C4-2B (cell line): ENCODE measurements at regions not wholly inside any gene's neighbourhood (a gene's known extent, or its start where the extent isn't known, plus 50 kb on each side); places are given as distances from the start of the nearest gene placed in this dataset.

ENCODE experiments used
- H3K27ac ChIP-seq: fragments of 450-650 bp; 2 replicates; pipeline ENCODE4 v1.5.1; 2017
- CTCF ChIP-seq: fragments of 450-650 bp; conservative IDR thresholded peaks from 2 replicates; pipeline ENCODE4 v1.5.1; 2017; ENCODE audit warnings: mild to moderate bottlenecking
- ZFX ChIP-seq: fragments of 450-650 bp; IDR thresholded peaks from 2 replicates; pipeline ENCODE4 v1.6.1; 2017

- peak overlapping the region; percentile 60 for H3K27ac ChIP-seq
- no peak for TF ChIP-seq ZFX
- TF ChIP-seq CTCF: no peak
Measured at GRCh38 chr2:183991968-183992367, 606.4 kb upstream of the ZNF804A start.

GRCh38 chr2:183993052-183993451 is 605.3 kb upstream of the ZNF804A start:
- peak overlapping the region; percentile 35 for H3K27ac ChIP-seq
- no peak for TF ChIP-seq CTCF
- TF ChIP-seq ZFX: no peak

- no peak overlapping the region for H3K27ac ChIP-seq
- no peak for TF ChIP-seq ZFX
- no peak for TF ChIP-seq CTCF
Measured at GRCh38 chr2:183995632-183996031, 602.7 kb upstream of the ZNF804A start.

- H3K27ac ChIP-seq: peak overlapping the region; percentile 58
- TF ChIP-seq CTCF: no peak
- no peak for TF ChIP-seq ZFX
Measured at GRCh38 chr2:183996825-183997793, 601.2 kb upstream of the ZNF804A start.

- peak overlapping the region; percentile 58 for H3K27ac ChIP-seq
- TF ChIP-seq CTCF: no peak
- no peak for TF ChIP-seq ZFX
Measured at GRCh38 chr2:183998041-183998796, 600.1 kb upstream of the ZNF804A start.

GRCh38 chr2:183998797-183999190 is 599.5 kb upstream of the ZNF804A start:
- no peak overlapping the region; the same call in 1 of the 2 replicates for H3K27ac ChIP-seq
- TF ChIP-seq CTCF: no peak
- no peak for TF ChIP-seq ZFX
